ENCODE measurements at regions not wholly inside any gene's neighbourhood (a gene's known extent, or its start where the extent isn't known, plus 50 kb on each side); places are given as distances from the start of the nearest gene placed in this dataset.
"Not testable (repeated sequence)": the region's sequence is repeated elsewhere in the genome, so short reads cannot be mapped to it uniquely, and the experiment has no call there.

DNA sequence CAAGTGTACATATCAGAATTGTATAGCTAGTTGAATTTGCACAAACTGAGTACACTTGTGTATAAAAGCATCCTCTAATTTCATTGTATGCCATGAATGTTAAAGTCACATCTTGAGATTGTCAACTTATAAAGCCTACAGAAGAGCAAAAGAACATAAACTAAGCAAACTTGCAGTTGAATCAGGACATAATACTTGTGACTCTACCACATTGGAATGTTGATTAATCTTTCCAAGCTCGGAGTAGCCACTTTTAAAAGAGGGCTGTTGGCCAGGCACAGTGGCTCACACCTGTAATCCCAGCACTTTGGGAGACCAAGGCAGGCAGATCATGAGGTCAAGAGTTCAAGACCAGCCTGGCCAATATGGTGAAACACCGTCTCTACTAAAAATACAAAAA is 1220.8 kb upstream of the B3GALT2 start:
- POLR2A ChIA-PET; H3K27me3 ChIP-seq (replicated peaks in 1 of 2; ENCODE audit: control insufficient read depth in 2 of 2, extremely low read depth in 1 of 2, insufficient read depth in 2 of 2, low read length in 1 of 2); ATAC-seq (replicated peaks in 1 of 4); H3K9me3 Mint-ChIP-seq; H3K27me3 Mint-ChIP-seq; H3K4me1 ChIP-seq (ENCODE audit: control insufficient read depth in 1 of 2, extremely low read depth in 1 of 2, insufficient read depth in 2 of 2, low read length in 2 of 2); H3K4me3 Mint-ChIP-seq; H3K9me3 ChIP-seq; H3K27ac ChIP-seq (ENCODE audit: low read length); CTCF ChIA-PET; H3K27ac Mint-ChIP-seq; H3K36me3 Mint-ChIP-seq; H3K4me1 Mint-ChIP-seq; H3K36me3 ChIP-seq (ENCODE audit: control insufficient read depth in 2 of 2, extremely low read depth in 1 of 2, insufficient read depth in 1 of 2, low read length in 1 of 2); DNase-seq; H3K4me3 ChIP-seq (ENCODE audit: control insufficient read depth in 1 of 2, extremely low read depth in 1 of 2, low read length in 1 of 2): not testable (repeated sequence)
- WGBS (ENCODE audit: insufficient coverage) = no CpG with 5 or more reads among the region's 2 CpGs

DNA sequence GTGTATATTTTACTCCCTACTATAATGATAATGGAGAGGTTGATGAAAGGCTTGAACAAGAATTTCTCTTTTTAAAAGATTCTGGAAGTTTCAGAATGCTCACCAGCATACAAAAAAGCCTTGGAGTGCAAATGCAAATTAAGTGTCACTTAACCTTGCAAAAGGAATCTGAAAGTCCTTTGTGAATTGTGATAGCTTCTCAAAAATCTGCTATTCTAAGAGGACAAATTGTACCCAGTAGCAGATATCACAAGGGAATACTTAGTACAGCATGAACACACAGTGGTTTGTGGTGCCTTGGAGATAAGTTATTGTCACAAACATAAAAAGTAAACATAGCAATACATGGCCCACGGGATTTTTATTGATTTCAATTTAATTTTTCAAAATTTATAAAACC is 1208.3 kb upstream of the B3GALT2 start:
- no peak overlapping the region for H3K27ac Mint-ChIP-seq

DNA sequence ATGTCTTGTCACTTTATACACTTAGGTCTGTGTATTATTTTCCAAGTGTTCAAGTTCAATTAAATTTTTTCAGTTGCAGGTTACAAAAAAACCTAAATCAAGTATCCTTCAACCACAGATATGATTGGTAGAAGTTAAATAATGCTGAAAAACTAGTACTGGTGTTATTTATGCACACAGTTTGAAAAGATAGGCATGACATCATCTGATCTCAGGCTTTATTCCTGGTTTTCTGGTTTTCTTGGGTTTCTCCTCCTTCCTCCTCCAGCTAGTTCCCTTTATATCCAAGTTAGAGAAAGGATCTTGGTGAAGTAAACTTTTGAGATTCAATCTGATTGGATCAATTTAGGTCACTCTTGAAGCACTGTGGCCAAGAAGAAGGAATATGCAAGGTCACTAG is 1201.1 kb upstream of the B3GALT2 start:
- DNase-seq (no peak), ATAC-seq (replicated peaks in 1 of 4) (no peak)
- Mint-ChIP-seq H3K4me1 (no peaks in the 10 kb centered on the region), H3K36me3 (no peaks in the 10 kb centered on the region), H3K27ac (no peak overlapping the region), H3K9me3 (no peaks in the 10 kb centered on the region), H3K27me3 (peaks cover 0 to 1% of the 10 kb centered on the region in 2 donors), H3K4me3 (no peak overlapping the region)
- H3K4me3 ChIP-seq (ENCODE audit: control insufficient read depth in 1 of 2, extremely low read depth in 1 of 2, low read length in 1 of 2) = no peak overlapping the region
- no peaks in the 10 kb centered on the region for H3K4me1 ChIP-seq (ENCODE audit: control insufficient read depth in 1 of 2, extremely low read depth in 1 of 2, insufficient read depth in 2 of 2, low read length in 2 of 2)
- POLR2A ChIA-PET = no interaction called here
- no peaks in the 10 kb centered on the region for H3K9me3 ChIP-seq
- no peak overlapping the region for H3K27ac ChIP-seq (ENCODE audit: low read length)
- CTCF ChIA-PET = no interaction called here
- no peaks in the 10 kb centered on the region for H3K36me3 ChIP-seq (ENCODE audit: control insufficient read depth in 2 of 2, extremely low read depth in 1 of 2, insufficient read depth in 1 of 2, low read length in 1 of 2)
- H3K27me3 ChIP-seq (replicated peaks in 1 of 2; ENCODE audit: control insufficient read depth in 2 of 2, extremely low read depth in 1 of 2, insufficient read depth in 2 of 2, low read length in 1 of 2) = no peaks in the 10 kb centered on the region

More for the DNA sequence above, 1208.3 kb upstream of the B3GALT2 start:
- DNase-seq (no peak), ATAC-seq (replicated peaks in 1 of 4) (no peak)
- ChIA-PET POLR2A (interaction anchor here in 1 of 2 donors (0.6 kb wide), 1 partner anchor 84 kb away, joined by 3 read pairs; no protein-coding TSS in a partner anchor), CTCF (no interaction called here)
- Mint-ChIP-seq H3K4me1 (no peaks in the 10 kb centered on the region), H3K27me3 (peaks cover 0 to 1% of the 10 kb centered on the region in 2 donors), H3K4me3 (no peak overlapping the region), H3K9me3 (no peaks in the 10 kb centered on the region), H3K36me3 (no peaks in the 10 kb centered on the region)
- Histone ChIP-seq H3K27ac (ENCODE audit: low read length) (no peak overlapping the region), H3K36me3 (ENCODE audit: control insufficient read depth in 2 of 2, extremely low read depth in 1 of 2, insufficient read depth in 1 of 2, low read length in 1 of 2) (no peaks in the 10 kb centered on the region), H3K27me3 (replicated peaks in 1 of 2; ENCODE audit: control insufficient read depth in 2 of 2, extremely low read depth in 1 of 2, insufficient read depth in 2 of 2, low read length in 1 of 2) (no peaks in the 10 kb centered on the region), H3K4me1 (ENCODE audit: control insufficient read depth in 1 of 2, extremely low read depth in 1 of 2, insufficient read depth in 2 of 2, low read length in 2 of 2) (no peaks in the 10 kb centered on the region), H3K9me3 (no peaks in the 10 kb centered on the region), H3K4me3 (ENCODE audit: control insufficient read depth in 1 of 2, extremely low read depth in 1 of 2, low read length in 1 of 2) (no peak overlapping the region)
- WGBS (ENCODE audit: insufficient coverage) = no CpG with 5 or more reads among the region's 1 CpG

DNA sequence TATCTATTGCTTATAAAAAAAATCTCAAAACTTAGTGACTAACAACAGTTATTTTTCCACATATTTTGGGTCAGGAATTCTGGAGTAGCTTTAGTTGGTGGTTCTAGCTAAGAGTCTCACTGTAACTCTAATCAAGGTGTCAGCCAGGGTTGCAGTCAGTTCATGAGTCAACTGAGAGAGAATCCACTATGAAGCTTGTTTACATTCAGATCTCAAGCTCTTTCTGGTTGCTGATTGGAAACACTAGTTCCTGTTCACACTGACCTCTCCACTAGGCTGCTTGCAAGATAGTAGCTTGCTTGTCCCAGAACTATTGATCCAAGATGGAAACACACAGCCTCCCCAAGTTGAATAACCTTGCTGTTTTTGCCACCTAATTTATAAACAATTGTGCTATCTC is 1192.1 kb upstream of the B3GALT2 start:
- DNase-seq (no peak), ATAC-seq (replicated peaks in 1 of 4) (no peak)
- Mint-ChIP-seq H3K4me1 (no peaks in the 10 kb centered on the region), H3K27me3 (peaks cover 0 to 3% of the 10 kb centered on the region in 2 donors), H3K27ac (no peak overlapping the region), H3K9me3 (no peaks in the 10 kb centered on the region), H3K4me3 (no peak overlapping the region), H3K36me3 (no peaks in the 10 kb centered on the region)
- POLR2A ChIA-PET = no interaction called here
- Histone ChIP-seq H3K27ac (ENCODE audit: low read length) (no peak overlapping the region), H3K4me3 (ENCODE audit: control insufficient read depth in 1 of 2, extremely low read depth in 1 of 2, low read length in 1 of 2) (no peak overlapping the region), H3K9me3 (no peaks in the 10 kb centered on the region), H3K27me3 (replicated peaks in 1 of 2; ENCODE audit: control insufficient read depth in 2 of 2, extremely low read depth in 1 of 2, insufficient read depth in 2 of 2, low read length in 1 of 2) (no peaks in the 10 kb centered on the region), H3K36me3 (ENCODE audit: control insufficient read depth in 2 of 2, extremely low read depth in 1 of 2, insufficient read depth in 1 of 2, low read length in 1 of 2) (no peaks in the 10 kb centered on the region), H3K4me1 (ENCODE audit: control insufficient read depth in 1 of 2, extremely low read depth in 1 of 2, insufficient read depth in 2 of 2, low read length in 2 of 2) (no peaks in the 10 kb centered on the region)
- CTCF ChIA-PET = no interaction called here

DNA sequence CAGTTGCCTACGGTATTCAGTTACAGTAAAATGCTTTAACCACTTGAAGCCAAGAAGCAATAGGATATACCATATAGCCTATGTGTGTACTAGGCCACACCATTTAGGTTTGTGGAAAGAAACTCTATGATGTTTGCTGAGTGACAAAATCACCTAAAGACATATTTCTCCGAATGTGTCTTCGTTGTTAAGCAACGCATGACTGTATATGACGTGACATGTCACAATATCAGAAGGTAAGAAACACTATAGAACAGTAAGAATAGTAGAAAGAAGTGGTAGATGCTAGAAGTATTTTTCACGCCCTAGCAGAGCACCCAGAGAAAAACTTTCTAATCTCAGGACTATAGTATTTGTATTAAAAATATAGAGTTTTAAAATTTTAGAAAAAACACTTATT is 1188.2 kb upstream of the B3GALT2 start:
- no peaks in the 10 kb centered on the region for H3K9me3 ChIP-seq
- POLR2A ChIA-PET = no interaction called here
- no peak overlapping the region for H3K27ac ChIP-seq (ENCODE audit: low read length)
- H3K4me3 ChIP-seq (ENCODE audit: control insufficient read depth in 1 of 2, extremely low read depth in 1 of 2, low read length in 1 of 2) = no peak overlapping the region
- H3K36me3 ChIP-seq (ENCODE audit: control insufficient read depth in 2 of 2, extremely low read depth in 1 of 2, insufficient read depth in 1 of 2, low read length in 1 of 2) = no peaks in the 10 kb centered on the region
- H3K27me3 ChIP-seq (replicated peaks in 1 of 2; ENCODE audit: control insufficient read depth in 2 of 2, extremely low read depth in 1 of 2, insufficient read depth in 2 of 2, low read length in 1 of 2) = no peaks in the 10 kb centered on the region
- H3K4me3 Mint-ChIP-seq = no peak overlapping the region
- no peak overlapping the region for H3K27ac Mint-ChIP-seq
- H3K4me1 ChIP-seq (ENCODE audit: control insufficient read depth in 1 of 2, extremely low read depth in 1 of 2, insufficient read depth in 2 of 2, low read length in 2 of 2) = no peaks in the 10 kb centered on the region
- CTCF ChIA-PET = no interaction called here
- no peaks in the 10 kb centered on the region for H3K9me3 Mint-ChIP-seq
- no peaks in the 10 kb centered on the region for H3K36me3 Mint-ChIP-seq
- no peak for ATAC-seq (replicated peaks in 1 of 4)
- 93% methylated on average over 3 of the region's 6 CpGs for WGBS (ENCODE audit: insufficient coverage)
- DNase-seq = no peak
- H3K27me3 Mint-ChIP-seq = peaks cover 0 to 3% of the 10 kb centered on the region in 2 donors
- H3K4me1 Mint-ChIP-seq = no peaks in the 10 kb centered on the region

DNA sequence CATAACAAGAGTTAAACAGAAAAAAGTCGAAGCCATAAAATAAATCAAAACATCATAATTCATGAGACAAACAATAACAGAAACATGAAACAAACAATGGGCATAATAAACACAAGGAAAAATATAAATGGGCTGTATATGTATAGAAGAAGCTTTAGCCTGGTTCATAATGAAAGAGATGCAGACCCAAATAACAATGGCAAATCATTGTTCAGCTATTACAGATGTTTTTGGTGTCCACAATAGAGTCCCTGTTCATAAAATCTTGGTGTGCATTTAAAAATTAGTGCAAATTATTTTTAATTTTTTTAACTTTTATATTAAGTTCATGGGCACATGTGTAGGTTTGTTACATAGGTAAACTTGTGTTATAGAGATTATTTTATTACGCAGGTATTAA is 1185.9 kb upstream of the B3GALT2 start:
- Mint-ChIP-seq H3K36me3 (no peaks in the 10 kb centered on the region), H3K27me3 (no peaks in the 10 kb centered on the region), H3K9me3 (no peaks in the 10 kb centered on the region), H3K4me3 (no peak overlapping the region), H3K4me1 (no peaks in the 10 kb centered on the region), H3K27ac (no peak overlapping the region)
- no peaks in the 10 kb centered on the region for H3K9me3 ChIP-seq
- H3K27ac ChIP-seq (ENCODE audit: low read length) = no peak overlapping the region
- WGBS (ENCODE audit: insufficient coverage) = no CpG with 5 or more reads among the region's 2 CpGs
- CTCF ChIA-PET = no interaction called here
- no peak overlapping the region for H3K4me3 ChIP-seq (ENCODE audit: control insufficient read depth in 1 of 2, extremely low read depth in 1 of 2, low read length in 1 of 2)
- H3K27me3 ChIP-seq (replicated peaks in 1 of 2; ENCODE audit: control insufficient read depth in 2 of 2, extremely low read depth in 1 of 2, insufficient read depth in 2 of 2, low read length in 1 of 2) = no peaks in the 10 kb centered on the region
- POLR2A ChIA-PET = no interaction called here
- no peaks in the 10 kb centered on the region for H3K4me1 ChIP-seq (ENCODE audit: control insufficient read depth in 1 of 2, extremely low read depth in 1 of 2, insufficient read depth in 2 of 2, low read length in 2 of 2)
- H3K36me3 ChIP-seq (ENCODE audit: control insufficient read depth in 2 of 2, extremely low read depth in 1 of 2, insufficient read depth in 1 of 2, low read length in 1 of 2) = no peaks in the 10 kb centered on the region
- no peak for DNase-seq
- no peak for ATAC-seq (replicated peaks in 1 of 4)

DNA sequence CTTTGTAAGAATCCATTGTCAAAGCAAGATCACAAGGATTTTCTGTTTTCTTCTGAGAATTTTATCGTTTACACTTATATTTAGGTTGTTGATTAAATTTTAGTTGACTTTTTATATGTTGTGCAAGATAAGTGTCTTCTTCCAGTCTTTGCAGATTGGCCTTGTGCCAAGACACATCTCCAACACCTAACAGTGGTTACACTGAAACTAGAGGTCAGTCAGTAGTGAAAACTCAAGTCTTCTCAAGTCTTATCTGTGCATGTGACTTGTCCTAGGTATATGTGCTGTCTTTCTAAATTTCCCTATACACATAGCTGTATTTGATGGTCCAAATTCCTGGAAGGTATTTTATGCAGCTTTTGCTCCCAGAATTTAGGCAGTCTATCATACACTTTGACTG is 1183.2 kb upstream of the B3GALT2 start:
- Histone ChIP-seq H3K27ac (ENCODE audit: low read length) (no peak overlapping the region), H3K4me3 (ENCODE audit: control insufficient read depth in 1 of 2, extremely low read depth in 1 of 2, low read length in 1 of 2) (no peak overlapping the region), H3K4me1 (ENCODE audit: control insufficient read depth in 1 of 2, extremely low read depth in 1 of 2, insufficient read depth in 2 of 2, low read length in 2 of 2) (no peaks in the 10 kb centered on the region), H3K27me3 (replicated peaks in 1 of 2; ENCODE audit: control insufficient read depth in 2 of 2, extremely low read depth in 1 of 2, insufficient read depth in 2 of 2, low read length in 1 of 2) (no peaks in the 10 kb centered on the region), H3K36me3 (ENCODE audit: control insufficient read depth in 2 of 2, extremely low read depth in 1 of 2, insufficient read depth in 1 of 2, low read length in 1 of 2) (no peaks in the 10 kb centered on the region), H3K9me3 (no peaks in the 10 kb centered on the region)
- ChIA-PET POLR2A (no interaction called here), CTCF (no interaction called here)
- Mint-ChIP-seq H3K4me3 (no peak overlapping the region), H3K27ac (no peak overlapping the region), H3K36me3 (no peaks in the 10 kb centered on the region), H3K4me1 (no peaks in the 10 kb centered on the region), H3K27me3 (no peaks in the 10 kb centered on the region), H3K9me3 (no peaks in the 10 kb centered on the region)
- no peak for DNase-seq
- WGBS (ENCODE audit: insufficient coverage) = no CpG with 5 or more reads among the region's 1 CpG
- no peak for ATAC-seq (replicated peaks in 1 of 4)

All from T-cell (primary cell).